Ishikawa (cell line): ENCODE measurements at regions not wholly inside any gene's neighbourhood (a gene's known extent, or its start where the extent isn't known, plus 50 kb on each side); places are given as distances from the start of the nearest gene placed in this dataset.

Source experiments
- CEBPB ChIP-seq: IDR thresholded peaks from 2 replicates; pipeline ENCODE4 v1.6.1; 2012
- CREB1 ChIP-seq: IDR thresholded peaks from 2 replicates; pipeline ENCODE4 v1.6.1; 2012; ENCODE audit warnings: low read depth
- EGR1 ChIP-seq: IDR thresholded peaks from 2 replicates; pipeline ENCODE4 v1.6.1; 2012
- EP300 ChIP-seq: IDR thresholded peaks from 2 replicates; pipeline ENCODE4 v1.6.1; 2012; ENCODE audit warnings: borderline replicate concordance
- FOXM1 ChIP-seq: IDR thresholded peaks from 2 replicates; pipeline ENCODE4 v1.6.1; 2012; ENCODE audit warnings: low read depth, borderline replicate concordance
- MAX ChIP-seq: IDR thresholded peaks from 2 replicates; pipeline ENCODE4 v1.6.1; 2012
- NFIC ChIP-seq: IDR thresholded peaks from 2 replicates; pipeline ENCODE4 v1.6.1; 2012
- RAD21 ChIP-seq: IDR thresholded peaks from 2 replicates; pipeline ENCODE4 v1.6.1; 2012; ENCODE audit warnings: low read depth
- REST ChIP-seq: IDR thresholded peaks from 2 replicates; pipeline ENCODE4 v1.6.1; 2012; ENCODE audit warnings: low read depth, mild to moderate bottlenecking
- TAF1 ChIP-seq: IDR thresholded peaks from 2 replicates; pipeline ENCODE4 v1.6.1; 2012; ENCODE audit warnings: low read depth, mild to moderate bottlenecking
- TCF12 ChIP-seq: IDR thresholded peaks from 2 replicates; pipeline ENCODE4 v1.6.1; 2012; ENCODE audit warnings: low read depth
- TEAD4 ChIP-seq: IDR thresholded peaks from 2 replicates; pipeline ENCODE4 v1.6.1; 2012
- USF1 ChIP-seq: IDR thresholded peaks from 2 replicates; pipeline ENCODE4 v1.6.1; 2012
- YY1 ChIP-seq: IDR thresholded peaks from 2 replicates; pipeline ENCODE4 v1.6.1; 2012; ENCODE audit warnings: low read depth
- ZBTB7A ChIP-seq: IDR thresholded peaks from 2 replicates; pipeline ENCODE4 v1.6.1; 2012; ENCODE audit warnings: low read depth

GRCh38 chr2:142445551-142446072, 314.8 kb upstream of the LRP1B start:
- no peak for TF ChIP-seq FOXM1
- no peak for TF ChIP-seq RAD21
- TF ChIP-seq EP300: no peak
- TF ChIP-seq REST: no peak
- no peak for TF ChIP-seq CEBPB
- no peak for TF ChIP-seq TEAD4
- TF ChIP-seq EGR1: no peak
- TF ChIP-seq YY1: no peak
- TF ChIP-seq MAX: no peak
- TF ChIP-seq TAF1: no peak

- TF ChIP-seq FOXM1 (no peak), EP300 (no peak), EGR1 (no peak), REST (no peak), CREB1 (no peak), TCF12 (no peak), CEBPB (no peak), ZBTB7A (no peak), MAX (no peak), YY1 (no peak), USF1 (no peak), TAF1 (no peak), RAD21 (no peak), NFIC (no peak), TEAD4 (no peak)
These were observed 314.2 kb upstream of the LRP1B start for GRCh38 chr2:142445023-142445422.

- no peak for TF ChIP-seq TAF1
- no peak for TF ChIP-seq YY1
- TF ChIP-seq USF1: no peak
- TF ChIP-seq ZBTB7A: no peak
- no peak for TF ChIP-seq RAD21
- no peak for TF ChIP-seq CEBPB
- TF ChIP-seq EGR1: no peak
- TF ChIP-seq EP300: no peak
- TF ChIP-seq MAX: no peak
These were observed 305.0 kb upstream of the LRP1B start for GRCh38 chr2:142435847-142436246.

- no peak for TF ChIP-seq NFIC
- TF ChIP-seq CEBPB: no peak
- no peak for TF ChIP-seq USF1
- no peak for TF ChIP-seq ZBTB7A
These were observed 295.2 kb upstream of the LRP1B start for GRCh38 chr2:142426064-142426463.

GRCh38 chr2:142425551-142425950, 294.7 kb upstream of the LRP1B start:
- TF ChIP-seq FOXM1 (no peak), TAF1 (no peak), USF1 (no peak), RAD21 (no peak), ZBTB7A (no peak), REST (no peak), MAX (no peak), YY1 (no peak), EGR1 (no peak), CREB1 (no peak), TEAD4 (no peak), NFIC (no peak), TCF12 (no peak), CEBPB (no peak), EP300 (no peak)
